ENCODE measurements at regions not wholly inside any gene's neighbourhood (a gene's known extent, or its start where the extent isn't known, plus 50 kb on each side); places are given as distances from the start of the nearest gene placed in this dataset.

DNA sequence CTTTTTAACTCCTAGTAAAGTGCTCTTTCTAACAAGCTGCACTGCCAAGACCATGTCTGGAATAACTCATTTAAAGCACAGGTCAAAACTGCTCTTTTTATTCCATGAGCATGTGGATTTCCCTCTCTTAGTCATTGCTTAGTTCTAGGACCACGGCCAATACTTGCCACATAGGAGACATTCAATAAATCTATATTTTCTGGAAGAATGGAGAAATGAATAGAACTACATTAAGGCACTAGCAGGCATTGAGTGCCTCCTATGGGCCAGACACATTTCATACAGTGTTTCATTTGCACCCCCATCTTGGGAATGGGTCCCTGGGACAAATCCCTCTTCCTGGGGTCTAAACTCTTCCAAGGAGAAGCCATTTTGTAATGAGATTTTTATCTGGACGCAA, 552.8 kb upstream of the CITED2 start:
- Histone ChIP-seq H3K27me3 (no peaks in the 10 kb centered on the region), H3K27ac (no peak overlapping the region), H3K4me3 (no peak overlapping the region), H3K9me3 (no peaks in the 10 kb centered on the region), H3K36me3 (ENCODE audit: low read depth, missing control alignments) (no peaks in the 10 kb centered on the region), H3K4me1 (no peaks in the 10 kb centered on the region)
- no peak for DNase-seq
- intact Hi-C loops (cut with DNase I; ENCODE audit: low total_unique reads), result no loop called here
- TF ChIP-seq, protein P1, sequence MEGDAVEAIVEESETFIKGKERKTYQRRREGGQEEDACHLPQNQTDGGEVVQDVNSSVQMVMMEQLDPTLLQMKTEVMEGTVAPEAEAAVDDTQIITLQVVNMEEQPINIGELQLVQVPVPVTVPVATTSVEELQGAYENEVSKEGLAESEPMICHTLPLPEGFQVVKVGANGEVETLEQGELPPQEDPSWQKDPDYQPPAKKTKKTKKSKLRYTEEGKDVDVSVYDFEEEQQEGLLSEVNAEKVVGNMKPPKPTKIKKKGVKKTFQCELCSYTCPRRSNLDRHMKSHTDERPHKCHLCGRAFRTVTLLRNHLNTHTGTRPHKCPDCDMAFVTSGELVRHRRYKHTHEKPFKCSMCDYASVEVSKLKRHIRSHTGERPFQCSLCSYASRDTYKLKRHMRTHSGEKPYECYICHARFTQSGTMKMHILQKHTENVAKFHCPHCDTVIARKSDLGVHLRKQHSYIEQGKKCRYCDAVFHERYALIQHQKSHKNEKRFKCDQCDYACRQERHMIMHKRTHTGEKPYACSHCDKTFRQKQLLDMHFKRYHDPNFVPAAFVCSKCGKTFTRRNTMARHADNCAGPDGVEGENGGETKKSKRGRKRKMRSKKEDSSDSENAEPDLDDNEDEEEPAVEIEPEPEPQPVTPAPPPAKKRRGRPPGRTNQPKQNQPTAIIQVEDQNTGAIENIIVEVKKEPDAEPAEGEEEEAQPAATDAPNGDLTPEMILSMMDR (IDR thresholded peaks at IDR 0.05), result no peak
- TF ChIP-seq POLR2A (IDR thresholded peaks at IDR 0.05), result no peak
- WGBS, 2 donors, result 84 to 93% methylated on average over 2 of the region's 2 CpGs

DNA sequence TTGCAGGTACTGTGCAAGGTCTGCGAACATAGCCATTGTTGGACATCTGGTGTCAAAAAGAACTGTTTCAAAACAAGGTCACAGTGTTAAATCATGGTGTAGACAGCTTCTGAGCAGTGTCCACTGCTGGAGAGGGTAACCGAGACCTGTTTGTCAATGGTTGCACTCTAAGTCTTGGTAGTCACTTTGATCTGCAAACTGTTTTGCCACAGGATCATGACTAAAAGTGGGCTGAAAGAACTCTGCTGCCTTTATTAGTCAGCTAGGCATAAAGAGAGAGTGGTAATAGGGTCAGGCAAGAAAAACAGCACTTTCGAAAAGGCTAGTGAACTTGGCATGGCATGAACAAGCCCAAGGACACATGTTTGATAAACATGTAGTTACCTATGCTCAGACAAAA, 552.3 kb upstream of the CITED2 start:
- no peaks in the 10 kb centered on the region for H3K27me3 ChIP-seq
- H3K27ac ChIP-seq, result no peak overlapping the region

GRCh38 chr6:139925894-139926641, 551.6 kb upstream of the CITED2 start:
- Histone ChIP-seq H3K27ac (peak overlapping the region in 1 of 2 donors; percentile 11), H3K27me3 (no peaks in the 10 kb centered on the region), H3K36me3 (ENCODE audit: low read depth, missing control alignments) (no peaks in the 10 kb centered on the region), H3K4me1 (no peaks in the 10 kb centered on the region), H3K4me3 (no peak overlapping the region), H3K9me3 (no peaks in the 10 kb centered on the region)
- WGBS, 2 donors, result 52 to 63% methylated on average over 11 of the region's 11 CpGs
- TF ChIP-seq, protein P1 (IDR thresholded peaks at IDR 0.05), result no peak
- intact Hi-C loops (cut with DNase I; ENCODE audit: low total_unique reads), result no loop called here
- DNase-seq, result no peak

More for the DNA sequence above, 552.3 kb upstream of the CITED2 start:
- no peak overlapping the region for H3K4me3 ChIP-seq
- no peaks in the 10 kb centered on the region for H3K9me3 ChIP-seq
- intact Hi-C loops (cut with DNase I; ENCODE audit: low total_unique reads), result no loop called here
- 69 to 73% methylated on average over 3 of the region's 3 CpGs for WGBS, 2 donors
- TF ChIP-seq, protein P1 (IDR thresholded peaks at IDR 0.05), result no peak
- no peak for TF ChIP-seq POLR2A (IDR thresholded peaks at IDR 0.05)
- no peak for DNase-seq
- H3K36me3 ChIP-seq (ENCODE audit: low read depth, missing control alignments), result no peaks in the 10 kb centered on the region
- no peaks in the 10 kb centered on the region for H3K4me1 ChIP-seq

DNA sequence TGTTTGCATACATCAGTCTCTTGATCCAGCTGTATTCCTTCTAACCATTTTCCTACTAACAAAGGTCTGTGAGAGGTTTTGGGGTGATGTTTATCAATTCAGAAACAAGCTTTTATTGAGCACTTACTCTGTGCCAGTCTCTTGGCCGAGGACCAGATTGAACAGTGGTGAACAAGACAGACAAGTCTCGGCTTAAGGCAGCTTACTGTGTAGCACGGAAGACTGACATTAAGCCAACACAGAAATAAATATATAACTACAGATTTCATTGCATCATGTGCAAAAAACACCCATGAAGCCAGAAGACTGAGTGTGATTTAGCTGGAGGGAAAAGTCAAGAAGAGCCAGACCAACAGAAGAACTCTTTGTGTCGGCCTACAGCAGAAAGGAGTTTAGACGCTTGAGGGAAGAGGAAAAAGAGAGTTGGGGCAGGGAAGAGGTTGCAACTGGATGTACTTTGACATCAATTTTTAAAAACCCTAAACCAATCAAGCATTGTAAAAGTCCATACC, 549.6 kb upstream of the CITED2 start:
- DNase-seq, result no peak
- Histone ChIP-seq H3K27me3 (no peaks in the 10 kb centered on the region), H3K27ac (no peak overlapping the region), H3K4me1 (no peaks in the 10 kb centered on the region), H3K4me3 (no peak overlapping the region), H3K36me3 (ENCODE audit: low read depth, missing control alignments) (no peaks in the 10 kb centered on the region), H3K9me3 (no peaks in the 10 kb centered on the region)
- no peak for TF ChIP-seq POLR2A (IDR thresholded peaks at IDR 0.05)
- TF ChIP-seq, protein P1 (IDR thresholded peaks at IDR 0.05), result no peak
- WGBS, 2 donors, result 87 to 97% methylated on average over 5 of the region's 5 CpGs
- intact Hi-C loops (cut with DNase I; ENCODE audit: low total_unique reads), result no loop called here

DNA sequence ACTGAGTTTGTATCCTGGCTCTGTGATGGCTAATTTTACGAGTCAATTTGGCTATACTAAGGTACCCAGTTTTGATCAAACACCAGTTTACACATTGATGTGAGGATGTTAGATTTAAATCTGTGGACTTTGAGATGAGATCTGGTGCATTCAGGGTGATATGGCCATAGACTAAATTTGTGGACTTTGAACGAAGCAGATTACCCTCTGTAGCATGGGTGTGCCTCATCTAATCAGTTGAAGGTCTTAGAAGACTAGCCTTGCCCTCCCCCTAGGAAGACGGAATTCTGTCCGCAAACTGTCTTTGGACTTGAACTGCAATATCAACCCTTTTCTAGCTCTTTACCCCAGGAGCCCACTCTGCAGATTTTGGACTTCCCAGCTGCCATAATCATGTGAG, 547.8 kb upstream of the CITED2 start:
- Histone ChIP-seq H3K4me1 (no peaks in the 10 kb centered on the region), H3K27ac (no peak overlapping the region), H3K9me3 (no peaks in the 10 kb centered on the region), H3K27me3 (no peaks in the 10 kb centered on the region), H3K36me3 (ENCODE audit: low read depth, missing control alignments) (no peaks in the 10 kb centered on the region), H3K4me3 (no peak overlapping the region)
- DNase-seq, result no peak
- WGBS, 2 donors, result 87 to 95% methylated on average over 4 of the region's 4 CpGs
- TF ChIP-seq, protein P1 (IDR thresholded peaks at IDR 0.05), result no peak
- TF ChIP-seq POLR2A (IDR thresholded peaks at IDR 0.05), result no peak
- intact Hi-C loops (cut with DNase I; ENCODE audit: low total_unique reads), result no loop called here
